ENCODE measurements at regions not wholly inside any gene's neighbourhood (a gene's known extent, or its start where the extent isn't known, plus 50 kb on each side); places are given as distances from the start of the nearest gene placed in this dataset.

DNA sequence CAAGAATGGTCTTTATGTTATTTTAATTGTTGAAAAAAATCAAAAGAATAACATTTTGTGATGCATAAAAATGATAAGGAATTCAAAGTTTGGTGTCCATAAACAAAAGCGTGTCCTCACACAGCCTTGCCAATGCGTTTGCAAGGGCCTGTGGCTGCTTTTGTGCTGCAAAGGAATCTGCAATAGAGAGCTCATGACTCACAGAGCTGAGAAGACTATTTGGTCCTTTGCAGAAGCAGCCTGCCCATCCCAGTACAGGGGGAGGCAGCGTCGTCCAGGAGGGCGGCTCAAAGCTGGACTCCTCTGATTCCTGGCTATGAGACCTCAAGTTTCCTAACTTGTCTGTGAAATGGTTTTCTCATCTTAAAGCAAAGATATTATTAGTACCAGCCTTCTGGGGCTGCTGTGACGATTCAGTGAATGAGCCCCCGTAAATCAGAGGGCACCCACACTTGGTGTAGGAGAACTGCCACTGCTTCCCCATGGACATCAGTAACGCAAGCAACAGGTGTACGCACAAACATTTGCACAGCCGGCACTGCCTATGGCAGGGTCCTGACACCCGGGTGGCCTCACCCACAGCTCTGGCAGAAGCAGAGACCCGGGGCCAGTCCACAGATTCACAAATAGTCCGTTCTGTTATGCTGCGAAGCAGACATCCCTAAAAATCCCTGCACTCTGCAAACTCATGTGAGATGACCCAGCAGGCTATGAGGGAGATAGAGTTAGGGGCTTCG is 70.6 kb upstream of the ASAP2 start:
- TF ChIP-seq ZFX (IDR thresholded peaks at IDR 0.05; ENCODE audit: borderline replicate concordance) (no peak), CTCF (IDR thresholded peaks at IDR 0.05) (no peak)
- no peak overlapping the region for H3K27ac ChIP-seq

DNA sequence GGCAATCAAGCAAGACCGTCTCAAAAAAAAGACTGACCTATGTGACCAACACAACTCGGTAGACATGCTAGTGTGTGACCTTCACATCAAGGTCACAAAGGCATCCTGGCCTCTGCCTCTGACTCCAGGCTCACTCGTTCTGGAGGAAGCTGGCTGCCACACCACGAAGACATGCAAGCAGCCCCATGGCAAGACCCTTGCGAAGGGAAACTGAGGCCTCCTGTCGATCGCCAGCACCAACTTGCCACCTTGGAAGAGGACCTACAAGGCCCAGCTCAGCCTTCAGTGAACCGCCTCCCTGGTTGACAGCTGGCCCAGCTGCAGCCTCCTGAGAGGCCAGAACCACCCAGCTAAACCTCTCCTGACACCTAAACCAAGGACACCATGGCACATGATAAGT is 79.3 kb upstream of the ASAP2 start:
- TF ChIP-seq CTCF (IDR thresholded peaks at IDR 0.05) (no peak), ZFX (IDR thresholded peaks at IDR 0.05; ENCODE audit: borderline replicate concordance) (no peak)

GRCh38 chr2:9126540-9126939 is 80.1 kb upstream of the ASAP2 start:
- TF ChIP-seq ZFX (IDR thresholded peaks at IDR 0.05; ENCODE audit: borderline replicate concordance) = no peak
- TF ChIP-seq CTCF (IDR thresholded peaks at IDR 0.05) = no peak

More for the DNA sequence above, 79.3 kb upstream of the ASAP2 start:
- H3K27ac ChIP-seq = no peak overlapping the region

DNA sequence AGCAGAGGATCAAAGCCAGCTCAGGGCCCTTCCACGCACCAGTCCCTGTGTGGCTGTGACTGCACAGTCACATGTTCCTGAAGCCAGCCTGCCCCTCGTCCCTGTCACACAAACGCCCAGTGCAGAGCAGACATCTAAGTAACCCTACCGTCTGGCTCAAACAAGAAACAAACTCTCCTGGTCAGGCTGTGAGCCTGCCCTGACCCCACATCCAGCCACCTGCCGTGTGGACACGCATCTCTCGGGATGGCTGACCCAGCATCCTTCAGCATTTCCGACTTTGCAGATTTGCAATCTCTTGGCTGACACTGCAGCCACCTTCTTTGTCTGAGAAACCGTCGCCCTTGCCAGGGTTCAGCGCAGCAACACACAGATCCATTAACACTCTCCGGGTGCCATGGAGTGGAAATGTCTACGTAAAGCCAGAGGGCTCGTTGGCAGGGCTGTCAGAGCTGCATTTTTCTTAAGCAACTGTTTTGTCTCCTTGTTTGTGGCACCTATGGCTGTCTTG is 82.3 kb upstream of the ASAP2 start:
- no peak overlapping the region for H3K27ac ChIP-seq
- TF ChIP-seq ZFX (IDR thresholded peaks at IDR 0.05; ENCODE audit: borderline replicate concordance) (no peak), CTCF (IDR thresholded peaks at IDR 0.05) (no peak)

More at GRCh38 chr2:9126540-9126939, 80.1 kb upstream of the ASAP2 start:
- H3K27ac ChIP-seq = no peak overlapping the region

- H3K27ac ChIP-seq = no peak overlapping the region
- TF ChIP-seq ZFX (IDR thresholded peaks at IDR 0.05; ENCODE audit: borderline replicate concordance) (no peak), CTCF (IDR thresholded peaks at IDR 0.05) (no peak)
Measured at GRCh38 chr2:9123069-9123468, 83.5 kb upstream of the ASAP2 start.

DNA sequence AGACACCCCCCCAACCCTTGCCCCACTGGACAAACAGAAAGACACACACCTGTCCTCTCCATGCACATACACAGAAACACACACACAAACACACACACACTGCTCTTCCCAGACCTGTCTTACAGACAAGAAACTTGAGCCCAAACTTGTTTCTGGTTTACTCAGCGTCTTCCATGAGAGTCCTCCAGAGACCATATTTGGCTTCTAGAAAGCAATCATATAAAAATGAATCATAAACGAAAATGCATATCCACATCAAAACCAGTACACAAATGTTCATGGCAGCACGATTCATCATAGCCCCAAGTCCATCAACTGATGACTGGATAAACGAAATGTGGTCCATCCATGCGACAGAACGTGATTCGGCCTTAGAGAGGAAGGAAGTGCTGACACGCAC is 84.2 kb upstream of the ASAP2 start:
- H3K27ac ChIP-seq = no peak overlapping the region
- TF ChIP-seq CTCF (IDR thresholded peaks at IDR 0.05) (no peak), ZFX (IDR thresholded peaks at IDR 0.05; ENCODE audit: borderline replicate concordance) (no peak)

- H3K27ac ChIP-seq = no peak overlapping the region
- TF ChIP-seq CTCF (IDR thresholded peaks at IDR 0.05) = no peak
- TF ChIP-seq ZFX (IDR thresholded peaks at IDR 0.05; ENCODE audit: borderline replicate concordance) = no peak
Measured at GRCh38 chr2:9118383-9118960, 88.1 kb upstream of the ASAP2 start.

Data from 22Rv1 (cell line).